CD4-positive, alpha-beta T cell (primary cell): ENCODE measurements at regions not wholly inside any gene's neighbourhood (a gene's known extent, or its start where the extent isn't known, plus 50 kb on each side); places are given as distances from the start of the nearest gene placed in this dataset.

Source experiments
- ATAC-seq: fragments of 200-7000 bp; cut with Tn5 transposase; one replicate; pipeline ENCODE4 v1.10.0; 2022; ENCODE audit warnings: mild to moderate bottlenecking; ENCODE audit not compliant: poor library complexity
- CTCF ChIA-PET: fragments of 350-600 bp; sonication (Branson Sonifier 250); formaldehyde crosslinking; loops from one replicate; lab custom pipeline; 2021; ENCODE audit warnings: antibody characterized with exemption, inconsistent platforms; lab: Charles Lee
- POLR2A ChIA-PET: fragments of 350-600 bp; sonication (Branson Sonifier 250); formaldehyde crosslinking; loops from one replicate; lab custom pipeline; 2021; ENCODE audit warnings: antibody characterized with exemption, inconsistent platforms; lab: Charles Lee
- DNase-seq, 14 experiments: peaks; one replicate each; pipeline ENCODE4 v3.0.0-alpha.2; 2013 to 2020; ENCODE audit warnings: mixed read lengths in 2 of 14
- H3K27ac ChIP-seq, 2 donors: one replicate each; pipeline versions ENCODE4 v1.5.1 to v1.7.0; 2013; ENCODE audit warnings: low read length in 2 of 2, low read depth in 1 of 2, mild to moderate bottlenecking in 1 of 2
- H3K27me3 ChIP-seq, 2 experiments: 1 replicate in 1 of 2; 2 replicates in 1 of 2; pipeline versions ENCODE4 v1.6.1 to v1.7.0; 2013; ENCODE audit warnings: low read length in 2 of 2, control low read depth in 1 of 2, mild to moderate bottlenecking in 1 of 2, moderate library complexity in 1 of 2; ENCODE audit not compliant: insufficient read depth in 2 of 2, control insufficient read depth in 1 of 2
- H3K36me3 ChIP-seq: one replicate; pipeline ENCODE4 v1.6.1; 2013; ENCODE audit warnings: low read length, control low read depth; ENCODE audit not compliant: insufficient read depth
- H3K4me1 ChIP-seq: one replicate; pipeline ENCODE4 v1.6.1; 2013; ENCODE audit warnings: low read length, control low read depth; ENCODE audit not compliant: insufficient read depth
- H3K4me3 ChIP-seq: one replicate; pipeline ENCODE4 v1.5.1; 2013; ENCODE audit warnings: mild to moderate bottlenecking, low read length, moderate library complexity
- H3K9me3 ChIP-seq, 2 experiments: 1 replicate in 1 of 2; 2 replicates in 1 of 2; pipeline versions ENCODE4 v1.6.1 to v1.7.0; 2013; ENCODE audit warnings: low read length in 2 of 2, mild to moderate bottlenecking in 2 of 2, control low read depth in 1 of 2, moderate library complexity in 1 of 2; ENCODE audit not compliant: control insufficient read depth in 1 of 2, insufficient read depth in 1 of 2
- H3K27ac Mint-ChIP-seq: one replicate; pipeline ENCODE4 v1.8.0; 2020; ENCODE audit warnings: mixed read lengths
- H3K27me3 Mint-ChIP-seq: one replicate; pipeline ENCODE4 v1.8.0; 2021; ENCODE audit warnings: mixed read lengths
- H3K36me3 Mint-ChIP-seq: one replicate; pipeline ENCODE4 v1.8.0; 2021; ENCODE audit warnings: low read depth, mixed read lengths
- H3K4me1 Mint-ChIP-seq: one replicate; pipeline ENCODE4 v1.8.0; 2021; ENCODE audit warnings: low read depth, mixed read lengths
- H3K4me3 Mint-ChIP-seq: one replicate; pipeline ENCODE4 v1.8.0; 2020; ENCODE audit warnings: mild to moderate bottlenecking, mixed read lengths
- H3K9me3 Mint-ChIP-seq: one replicate; pipeline ENCODE4 v1.8.0; 2020; ENCODE audit warnings: mixed read lengths
- CTCF ChIP-seq: fragments of 200-600 bp; IDR thresholded peaks from one replicate; pipeline ENCODE4 v1.8.0; 2022; ENCODE audit warnings: antibody characterized with exemption, mild to moderate bottlenecking
- intact Hi-C, 2 experiments: fragments of 100-400 bp; cut with DNase I in 1 of 2; cut with micrococcal nuclease in 1 of 2; formaldehyde crosslinking; loops; one replicate each; pipeline versions ENCODE4 v1.15.1 to v1.9.0; 2023 to 2025; cut with DNase I, micrococcal nuclease

GRCh38 chr10:129373718-129374117 is 93.3 kb upstream of the MGMT start:
- Mint-ChIP-seq H3K4me1 (no peaks in the 10 kb centered on the region), H3K36me3 (no peaks in the 10 kb centered on the region), H3K27me3 (peaks cover 39% of the 10 kb centered on the region), H3K4me3 (no peak overlapping the region), H3K27ac (no peak overlapping the region), H3K9me3 (no peaks in the 10 kb centered on the region)
- no peak overlapping the region for H3K4me3 ChIP-seq
- no peak for ATAC-seq
- H3K9me3 ChIP-seq: no peaks in the 10 kb centered on the region
- CTCF ChIA-PET: no interaction called here
- intact Hi-C loops: no loop called here
- no peak overlapping the region for H3K27ac ChIP-seq
- DNase-seq: no peak
- TF ChIP-seq CTCF: no peak
- H3K4me1 ChIP-seq: no peaks in the 10 kb centered on the region
- no peaks in the 10 kb centered on the region for H3K36me3 ChIP-seq
- POLR2A ChIA-PET: no interaction called here
- peaks cover 8 to 14% of the 10 kb centered on the region in 2 experiments for H3K27me3 ChIP-seq

- H3K4me3 Mint-ChIP-seq: no peak overlapping the region
- Histone ChIP-seq H3K27me3 (peaks cover 8 to 14% of the 10 kb centered on the region in 2 experiments), H3K4me1 (no peaks in the 10 kb centered on the region), H3K27ac (no peak overlapping the region), H3K36me3 (no peaks in the 10 kb centered on the region), H3K4me3 (no peak overlapping the region), H3K9me3 (no peaks in the 10 kb centered on the region)
- no peaks in the 10 kb centered on the region for H3K36me3 Mint-ChIP-seq
- ChIA-PET CTCF (no interaction called here), POLR2A (no interaction called here)
- intact Hi-C loops: no loop called here
- no peak for TF ChIP-seq CTCF
- no peaks in the 10 kb centered on the region for H3K4me1 Mint-ChIP-seq
- H3K27me3 Mint-ChIP-seq: peaks cover 32% of the 10 kb centered on the region
- ATAC-seq (no peak), DNase-seq (no peak)
- H3K9me3 Mint-ChIP-seq: no peaks in the 10 kb centered on the region
- no peak overlapping the region for H3K27ac Mint-ChIP-seq
These were observed 91.9 kb upstream of the MGMT start for GRCh38 chr10:129375171-129375570.

GRCh38 chr10:129375912-129376311 is 91.1 kb upstream of the MGMT start:
- intact Hi-C loops: no loop called here
- Histone ChIP-seq H3K36me3 (no peaks in the 10 kb centered on the region), H3K27ac (no peak overlapping the region), H3K9me3 (no peaks in the 10 kb centered on the region), H3K4me1 (no peaks in the 10 kb centered on the region), H3K4me3 (no peak overlapping the region), H3K27me3 (peaks cover 8 to 14% of the 10 kb centered on the region in 2 experiments)
- Mint-ChIP-seq H3K4me3 (no peak overlapping the region), H3K27me3 (peaks cover 31% of the 10 kb centered on the region), H3K9me3 (no peaks in the 10 kb centered on the region), H3K27ac (no peak overlapping the region), H3K4me1 (no peaks in the 10 kb centered on the region), H3K36me3 (no peaks in the 10 kb centered on the region)
- TF ChIP-seq CTCF: no peak
- ChIA-PET POLR2A (no interaction called here), CTCF (no interaction called here)
- no peak for ATAC-seq
- no peak for DNase-seq
